ENCODE measurements at regions not wholly inside any gene's neighbourhood (a gene's known extent, or its start where the extent isn't known, plus 50 kb on each side); places are given as distances from the start of the nearest gene placed in this dataset.
"Not testable (repeated sequence)": the region's sequence is repeated elsewhere in the genome, so short reads cannot be mapped to it uniquely, and the experiment has no call there.

DNA sequence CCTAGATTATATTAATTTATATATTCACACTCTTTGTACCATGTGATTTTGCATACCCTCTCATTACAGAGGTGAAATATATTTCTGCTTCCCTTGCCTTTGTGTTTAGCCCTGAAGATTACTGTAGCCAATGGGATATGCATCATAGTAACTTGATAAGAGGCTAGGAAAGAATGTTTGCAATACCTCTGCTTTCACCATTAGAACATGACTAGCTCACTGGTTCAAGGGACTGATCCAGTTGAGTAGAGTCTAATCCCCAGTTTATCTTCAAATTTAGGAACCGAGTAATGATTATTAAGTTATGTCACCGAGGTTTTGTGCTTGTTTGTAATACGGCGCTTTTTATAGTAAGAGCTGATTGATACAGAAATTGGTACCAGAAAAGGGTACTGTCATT, 552.6 kb upstream of the GJE1 start:
- no peak for DNase-seq (ENCODE audit: low read depth, low spot score)

DNA sequence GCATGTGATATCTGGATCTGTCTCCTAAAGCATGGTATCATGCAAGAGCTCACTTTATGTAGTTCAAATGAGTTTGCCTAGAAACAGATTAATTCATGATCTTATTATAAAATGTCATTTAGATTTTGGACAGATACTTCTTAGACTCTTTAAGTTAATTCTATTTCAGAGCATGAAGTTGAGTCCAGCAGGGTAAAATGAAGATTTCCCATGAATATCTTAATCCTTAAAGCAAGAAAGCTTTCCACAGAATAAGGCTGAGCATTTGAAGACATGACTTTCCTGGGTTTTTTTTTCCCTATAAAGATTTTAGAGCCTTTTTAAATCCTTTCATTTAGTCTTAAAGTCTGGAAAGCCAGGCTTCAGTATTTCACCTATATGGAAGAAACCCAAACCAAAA, 556.0 kb upstream of the GJE1 start:
- no peak for DNase-seq (ENCODE audit: low read depth, low spot score)

DNA sequence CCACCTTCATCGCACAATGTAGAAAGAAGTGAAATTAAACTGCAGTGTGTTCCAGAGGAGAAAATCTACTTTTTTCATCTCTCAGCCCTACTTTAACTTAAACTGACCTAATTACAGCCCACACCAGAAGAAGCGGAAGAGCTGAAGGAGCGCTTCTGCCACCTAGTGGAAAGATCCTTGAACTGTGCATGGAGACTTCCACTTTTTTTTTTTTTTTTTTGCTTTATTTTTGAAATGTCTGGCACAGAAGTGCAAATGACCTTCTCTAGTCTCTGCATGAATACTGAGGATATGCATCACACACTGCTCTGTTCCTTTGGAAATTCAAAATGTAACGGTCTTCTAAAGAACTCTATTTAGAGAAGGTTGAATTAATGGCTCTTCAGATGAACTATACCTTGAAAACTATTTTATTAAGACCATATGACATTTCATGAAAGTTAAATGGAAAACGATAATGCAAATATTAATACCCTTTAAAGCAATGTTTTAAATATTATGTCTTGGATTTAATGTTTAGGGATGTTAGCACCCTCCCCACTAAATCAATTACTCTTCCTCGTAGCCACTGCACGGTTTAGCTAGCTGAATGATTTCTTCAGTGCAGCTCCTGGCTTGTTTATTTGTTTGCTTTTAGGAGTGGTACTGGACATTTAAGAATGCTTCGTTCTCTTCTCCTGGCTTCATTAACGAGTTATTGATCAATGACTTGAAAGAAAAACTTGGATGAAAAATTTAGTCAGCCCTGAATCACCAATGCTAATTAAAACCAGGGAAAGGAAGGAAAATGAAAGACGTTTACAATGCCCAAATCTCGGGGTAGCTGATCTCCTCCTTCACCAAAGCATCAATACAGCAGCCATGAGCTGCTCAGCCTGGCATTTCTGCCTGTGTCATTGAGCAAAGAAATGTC, 569.6 kb upstream of the GJE1 start:
- DNase-seq (ENCODE audit: low read depth, low spot score) = peak; percentile 86

DNA sequence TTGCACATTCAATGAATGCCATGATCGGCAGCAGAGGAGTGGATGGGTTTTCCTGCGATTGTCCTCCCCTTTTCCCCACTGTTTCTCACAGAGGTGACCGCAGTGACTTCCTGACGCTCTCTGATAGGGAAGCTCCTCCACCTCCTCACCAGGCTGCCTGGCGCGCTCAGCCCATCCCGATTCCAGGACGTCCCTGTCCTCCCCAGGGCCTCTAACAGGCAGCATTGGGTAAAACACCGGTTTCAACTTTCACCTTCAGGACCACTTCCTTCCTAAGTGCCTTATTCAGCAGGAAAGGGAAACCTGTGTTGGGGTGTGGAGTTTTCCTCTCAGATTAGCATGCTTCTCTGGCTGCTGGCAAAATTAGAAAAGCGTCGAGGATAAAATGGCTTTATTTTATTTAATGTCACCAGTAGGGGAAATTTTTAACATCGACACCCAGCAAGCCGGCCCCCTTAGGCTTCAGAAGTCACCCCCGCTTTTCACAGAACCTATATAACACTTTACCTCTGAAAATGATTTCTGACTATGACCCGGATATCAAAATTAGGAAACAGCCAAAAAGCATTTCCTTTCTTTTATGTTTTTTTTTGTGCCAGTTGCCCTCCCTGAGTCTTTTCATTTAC, 570.4 kb upstream of the GJE1 start:
- no peak for DNase-seq (ENCODE audit: low read depth, low spot score)

DNA sequence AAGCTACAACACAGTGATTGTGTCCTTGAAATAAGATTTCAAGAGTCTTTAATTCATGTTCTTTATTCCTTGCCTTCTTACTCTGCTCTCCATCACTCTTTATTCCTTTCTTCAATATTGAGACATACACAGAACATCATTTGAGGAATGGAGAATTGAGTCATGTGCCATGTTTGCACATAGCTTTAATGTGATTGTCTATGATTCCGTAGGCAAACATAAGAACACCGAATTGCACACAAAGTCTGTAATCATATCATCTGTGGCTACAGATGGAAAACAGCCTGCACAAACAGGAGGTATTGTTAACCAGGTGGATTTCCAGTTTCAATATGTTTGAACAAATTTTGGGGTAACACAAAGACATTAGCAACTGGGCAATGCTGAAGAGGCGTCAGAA, 571.6 kb upstream of the GJE1 start:
- no peak for DNase-seq (ENCODE audit: low read depth, low spot score)

DNA sequence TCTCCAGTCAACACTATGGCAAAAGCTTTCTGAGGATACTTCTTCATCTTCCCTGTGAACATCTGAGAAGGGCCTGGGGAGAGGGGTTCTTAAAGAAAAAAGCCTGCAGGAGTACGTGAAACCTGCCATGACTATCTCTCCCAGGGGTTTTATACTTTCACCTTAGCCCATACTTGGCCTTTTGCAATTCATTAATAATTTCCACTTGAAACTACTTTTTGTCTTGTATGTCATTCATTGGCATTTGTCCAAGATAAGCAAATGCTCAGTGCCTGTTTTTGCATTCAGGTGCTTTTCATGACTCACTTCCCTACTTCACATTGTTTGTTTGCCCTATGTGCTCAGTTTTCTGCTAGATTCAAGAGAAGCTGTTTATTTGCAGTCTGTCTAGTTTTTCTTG, 580.3 kb upstream of the GJE1 start:
- peak; percentile 87 for DNase-seq (ENCODE audit: low read depth, low spot score)

DNA sequence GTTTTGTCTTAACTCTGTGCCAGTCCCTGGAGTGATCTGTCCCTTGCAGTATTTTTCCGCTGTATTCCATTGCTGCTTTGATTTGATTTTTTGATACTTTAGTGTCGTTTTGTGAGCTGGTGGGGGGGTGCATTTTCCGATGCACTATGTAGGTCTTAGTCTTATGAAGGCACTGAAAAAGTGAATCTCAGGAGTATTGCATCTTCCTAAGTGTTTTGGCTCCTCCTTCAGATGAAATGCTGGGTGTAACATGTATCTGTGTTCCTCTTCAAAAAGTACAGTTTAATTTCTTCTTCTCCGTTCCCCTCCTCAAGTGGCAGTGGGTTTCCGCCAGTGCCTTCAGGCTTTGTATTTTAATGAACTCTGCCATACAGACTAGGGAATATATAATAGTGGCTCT, 580.7 kb upstream of the GJE1 start:
- no peak for DNase-seq (ENCODE audit: low read depth, low spot score)

DNA sequence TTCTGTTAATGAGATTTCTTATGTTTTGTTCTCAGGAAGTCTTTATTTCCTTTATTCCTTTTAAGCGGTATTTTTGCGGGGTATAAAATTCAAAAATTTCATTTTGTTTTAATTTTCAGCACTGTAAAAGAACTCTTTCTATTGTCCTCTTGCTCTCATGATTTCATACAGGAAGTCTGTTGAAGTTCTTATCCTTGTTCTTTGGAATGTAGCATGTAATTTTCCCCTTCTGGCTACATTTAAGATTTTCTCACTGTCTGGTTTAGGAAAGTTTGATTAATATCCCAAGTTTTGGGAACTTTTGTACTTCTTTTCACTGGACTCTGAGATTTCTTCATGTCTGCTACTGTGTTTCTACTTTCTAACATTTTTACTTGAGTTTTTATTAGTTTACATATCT, 581.4 kb upstream of the GJE1 start:
- DNase-seq (ENCODE audit: low read depth, low spot score) = no peak

DNA sequence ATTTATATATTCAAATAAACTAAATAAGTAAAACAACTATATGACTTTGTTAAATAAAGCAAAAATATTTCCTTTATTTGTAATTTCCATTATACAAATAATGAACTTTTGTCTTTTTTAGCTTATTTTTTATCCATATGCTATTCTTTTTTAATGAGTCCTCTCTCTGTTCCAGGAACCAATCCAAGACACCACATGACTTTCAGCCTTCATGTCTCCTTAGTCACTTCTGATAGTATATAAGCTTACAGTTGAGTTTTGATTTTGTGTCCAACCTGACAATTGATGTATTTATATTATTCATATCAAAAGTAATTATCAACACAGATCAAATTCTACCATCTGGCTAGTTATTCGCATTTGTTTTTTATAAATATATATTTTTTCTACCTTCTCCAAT, 582.3 kb upstream of the GJE1 start:
- no peak for DNase-seq (ENCODE audit: low read depth, low spot score)

DNA sequence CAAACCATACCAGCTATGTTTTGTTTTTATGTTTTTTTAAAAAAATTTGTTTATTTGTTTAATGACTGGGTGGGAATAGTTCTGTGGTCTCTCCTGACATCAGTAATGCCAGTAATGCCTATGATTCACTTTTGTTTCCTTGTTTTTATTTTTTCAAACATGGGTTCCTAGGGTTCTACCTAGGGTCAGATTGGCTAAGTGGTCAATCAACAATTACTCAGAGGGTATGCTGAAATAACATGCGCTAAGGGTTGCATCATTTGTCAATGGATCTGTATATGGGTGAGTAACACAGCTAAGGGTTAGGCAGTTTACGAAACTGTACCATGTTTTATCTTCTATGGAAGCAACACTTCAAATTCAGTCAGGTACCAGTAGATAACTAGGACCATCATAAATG, 583.8 kb upstream of the GJE1 start:
- DNase-seq (ENCODE audit: low read depth, low spot score) = no peak

DNA sequence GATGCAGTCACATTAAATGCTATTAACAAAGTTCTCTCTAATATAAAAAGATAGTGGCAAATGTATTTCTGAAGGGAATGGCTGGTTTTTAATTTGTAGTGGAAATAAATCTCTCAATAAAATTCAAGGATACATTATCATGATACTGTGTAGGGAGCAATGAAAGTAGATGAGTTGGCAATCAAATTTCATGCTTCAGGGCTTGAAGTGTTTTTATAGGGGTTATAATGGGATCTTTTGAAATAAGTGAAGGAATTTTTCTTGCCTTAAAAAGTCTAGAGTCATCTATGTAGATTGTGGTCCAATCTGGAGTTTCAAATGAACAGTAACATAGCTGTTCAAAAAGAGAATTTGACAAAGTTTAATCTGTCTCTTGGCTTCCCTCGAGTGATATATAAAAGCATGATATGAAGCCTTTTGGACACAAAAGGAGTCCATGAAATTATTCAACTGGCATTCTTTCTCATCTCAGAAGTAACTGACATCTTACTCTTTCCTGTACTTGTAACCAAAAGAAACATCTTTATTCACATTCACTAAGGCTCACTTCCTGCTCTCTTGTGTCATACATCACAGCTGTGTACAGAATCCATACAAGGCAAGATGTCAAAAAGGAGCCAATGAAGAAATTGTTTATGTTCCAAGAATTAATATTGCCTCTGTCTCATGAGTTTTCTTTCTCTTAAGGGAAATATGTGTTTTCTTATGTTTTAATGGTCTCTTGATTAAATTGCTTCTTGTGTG, 591.0 kb upstream of the GJE1 start:
- no peak for DNase-seq (ENCODE audit: low read depth, low spot score)

DNA sequence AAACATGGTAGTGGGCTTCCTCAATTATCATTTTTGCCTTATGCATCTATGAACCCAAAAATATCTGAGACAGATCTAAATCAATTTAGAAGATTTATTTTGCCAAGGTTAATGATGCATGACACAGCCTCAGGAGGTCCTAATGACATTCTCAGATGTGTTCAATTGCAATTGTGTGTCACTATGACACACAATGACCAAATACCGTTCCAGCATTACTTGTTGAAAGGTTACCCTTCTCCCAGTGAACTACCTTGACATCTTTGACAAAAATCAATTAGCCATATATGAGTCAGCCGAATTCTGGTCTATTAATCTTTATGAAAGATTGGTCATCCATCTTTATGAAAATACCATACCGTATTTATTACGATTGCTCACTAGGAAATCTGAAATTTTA, 592.5 kb upstream of the GJE1 start:
- no peak for DNase-seq (ENCODE audit: low read depth, low spot score)

DNA sequence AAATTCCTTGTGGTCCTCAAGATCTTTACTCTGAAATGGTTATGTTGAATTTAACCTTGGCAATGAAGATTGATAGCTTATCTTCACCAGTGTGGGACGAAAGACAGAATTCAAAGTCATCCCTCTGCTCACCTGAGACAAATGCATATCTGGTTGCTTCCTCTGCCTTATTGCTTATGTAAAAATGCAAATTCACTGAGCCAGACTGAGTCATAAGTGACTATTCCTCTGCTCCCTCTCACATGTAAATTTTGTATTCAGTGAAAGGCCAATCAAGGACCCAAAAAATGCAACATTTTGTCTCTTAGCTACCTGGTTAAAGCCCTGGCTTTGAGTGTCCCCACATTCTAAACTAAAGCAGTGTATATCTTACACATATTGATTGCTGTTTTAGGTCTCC, 593.1 kb upstream of the GJE1 start:
- no peak for DNase-seq (ENCODE audit: low read depth, low spot score)

DNA sequence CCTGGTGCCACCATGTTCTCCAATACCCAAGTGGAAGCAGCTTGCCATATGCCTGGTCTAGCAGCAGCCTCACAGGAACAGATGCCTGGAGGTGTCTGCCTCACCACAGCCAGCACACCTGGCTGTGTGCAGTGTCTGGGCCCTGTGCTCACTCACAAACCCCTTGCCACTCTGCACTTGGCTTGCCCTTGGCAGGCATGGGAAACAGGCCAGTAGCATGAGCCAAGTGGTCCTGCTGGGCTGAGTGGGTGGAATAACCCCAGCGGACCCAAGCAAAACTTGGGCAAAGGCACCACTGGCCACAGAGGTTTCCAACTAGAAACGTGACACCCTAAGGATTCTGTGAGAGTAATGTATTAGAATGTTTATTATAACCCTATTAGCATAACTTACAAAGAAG, 600.5 kb upstream of the GJE1 start:
- DNase-seq (ENCODE audit: low read depth, low spot score) = no peak

DNA sequence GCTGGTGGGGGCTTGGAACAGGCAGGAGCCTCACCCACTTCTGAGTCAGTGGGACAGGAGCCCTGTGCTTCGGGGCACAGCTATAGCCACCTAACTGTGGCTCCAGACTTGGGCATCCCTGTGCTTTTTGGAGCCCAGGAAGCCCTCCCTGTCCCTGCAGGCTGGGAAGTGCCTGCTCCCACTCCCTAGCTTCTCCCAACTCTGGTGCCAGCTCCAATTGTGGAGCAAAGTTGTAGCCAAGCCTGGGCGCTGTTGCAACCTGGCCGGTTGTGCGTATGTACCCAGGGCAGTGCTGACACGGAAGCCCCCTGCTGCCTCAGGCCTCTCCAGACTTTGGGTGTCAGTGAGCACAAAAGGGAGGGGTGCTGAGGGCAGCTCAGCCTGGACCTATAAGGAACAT, 601.7 kb upstream of the GJE1 start:
- DNase-seq (ENCODE audit: low read depth, low spot score) = no peak

DNA sequence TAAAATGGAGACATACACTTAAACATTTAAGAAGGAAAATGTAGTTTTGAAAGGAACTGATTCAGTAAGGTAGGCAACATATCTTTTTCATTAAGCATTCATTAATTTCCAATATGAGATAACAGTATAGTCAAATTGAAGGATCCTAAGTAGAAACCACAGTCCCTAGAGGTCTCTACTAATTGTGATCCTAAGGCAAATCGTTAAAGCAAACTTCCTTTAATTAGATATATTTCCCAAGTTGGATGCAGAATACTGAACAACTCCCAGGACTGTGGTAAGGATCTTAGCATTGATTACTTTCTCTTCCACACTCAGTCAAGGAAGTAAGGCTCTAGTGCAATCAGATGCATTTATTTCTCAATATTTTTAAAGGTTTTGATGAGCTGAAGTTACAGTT, 604.1 kb upstream of the GJE1 start:
- DNase-seq (ENCODE audit: low read depth, low spot score) = no peak

DNA sequence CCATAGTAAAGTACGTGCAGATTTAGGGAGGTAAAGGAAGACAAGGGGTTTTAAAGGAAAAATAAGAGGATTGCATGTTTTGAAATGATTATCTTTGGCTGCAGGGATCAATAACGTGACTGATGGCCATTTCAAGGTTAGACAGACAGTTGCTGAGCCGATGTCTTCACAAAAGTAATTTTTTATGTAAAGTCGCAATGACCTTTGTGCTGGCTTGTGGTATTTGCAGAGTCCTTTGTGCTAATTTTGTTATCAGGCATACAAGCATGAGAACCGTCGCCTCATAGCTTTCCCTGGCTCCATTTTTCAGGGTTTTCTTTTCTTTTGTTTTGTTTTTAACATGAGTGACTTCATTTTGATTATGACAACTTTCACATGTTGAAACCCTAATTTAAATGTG, 605.7 kb upstream of the GJE1 start:
- DNase-seq (ENCODE audit: low read depth, low spot score) = no peak

DNA sequence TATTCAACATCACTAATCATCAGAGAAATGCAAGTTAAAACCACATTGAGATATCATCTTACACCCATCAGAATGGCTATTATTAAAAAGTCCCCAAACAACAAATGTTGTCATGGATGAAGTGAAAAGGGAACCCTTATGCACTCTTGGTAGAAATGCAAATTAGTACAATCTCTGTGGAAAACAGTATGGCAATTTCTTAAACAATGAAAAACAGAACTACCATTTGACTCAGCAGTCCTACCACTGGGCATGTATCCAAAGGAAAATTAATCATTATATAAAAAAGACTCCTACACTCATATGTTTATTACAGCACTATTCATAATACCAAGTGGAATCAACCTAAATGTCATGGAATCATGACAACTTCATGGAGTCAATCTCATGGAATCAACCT, 611.3 kb upstream of the GJE1 start:
- no peak for DNase-seq (ENCODE audit: low read depth, low spot score)

DNA sequence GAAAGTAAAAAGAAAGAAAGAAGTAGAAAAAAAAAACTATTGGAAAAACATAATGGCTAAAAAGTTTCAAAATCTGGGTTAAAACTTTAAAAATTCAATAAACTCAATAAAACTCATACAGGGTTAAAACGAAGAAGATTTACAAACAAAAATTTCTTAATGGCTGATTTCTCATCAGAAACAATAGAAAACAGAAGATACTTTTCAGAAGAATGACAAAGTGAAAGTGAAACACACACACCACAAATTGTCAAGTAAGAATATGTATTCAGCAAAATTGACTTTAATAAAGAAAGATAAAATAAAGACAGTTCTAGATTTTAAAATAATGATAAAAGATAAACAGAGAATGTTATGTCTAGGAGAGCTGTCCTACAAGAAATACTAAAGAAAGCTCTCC, 618.9 kb upstream of the GJE1 start:
- no peak for DNase-seq (ENCODE audit: low read depth, low spot score)

DNA sequence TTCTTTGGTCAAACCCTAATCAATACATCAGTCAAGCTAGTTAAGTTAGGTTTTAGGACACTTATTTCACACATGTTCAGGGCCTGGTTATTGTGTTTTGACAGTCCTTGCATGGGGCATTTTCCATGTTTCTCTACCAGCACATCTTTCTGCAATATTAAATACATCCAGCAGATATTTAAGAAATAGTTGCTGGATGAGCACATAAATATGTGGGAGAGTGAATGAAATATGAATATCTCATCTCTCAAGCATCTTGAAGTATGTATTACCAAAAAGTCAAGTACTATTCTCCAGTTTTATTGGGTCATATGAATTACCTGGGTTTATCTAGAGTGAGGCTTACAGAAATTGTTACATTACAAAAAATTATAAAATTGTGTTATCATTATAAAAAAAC, 621.9 kb upstream of the GJE1 start:
- DNase-seq (ENCODE audit: low read depth, low spot score) = no peak

DNA sequence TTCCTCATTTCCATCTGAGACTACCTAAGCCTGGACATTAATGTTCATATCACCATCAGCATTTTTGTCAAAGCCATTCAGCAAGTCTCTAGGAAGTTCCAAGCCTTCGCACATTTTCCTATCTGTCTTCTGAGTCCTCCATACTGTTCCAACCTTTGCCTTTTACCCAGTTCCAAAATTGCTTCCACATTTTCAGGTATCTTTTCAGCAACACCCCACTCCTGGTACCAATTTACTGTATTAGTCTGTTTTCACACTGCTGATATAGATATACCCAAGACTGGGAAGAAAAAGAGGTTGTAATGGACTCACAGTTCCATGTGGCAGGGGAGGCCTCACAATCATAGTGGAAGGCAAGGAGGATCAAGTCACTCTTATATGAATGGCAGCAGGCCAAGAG, 626.7 kb upstream of the GJE1 start:
- not testable (repeated sequence) for DNase-seq (ENCODE audit: low read depth, low spot score)

DNA sequence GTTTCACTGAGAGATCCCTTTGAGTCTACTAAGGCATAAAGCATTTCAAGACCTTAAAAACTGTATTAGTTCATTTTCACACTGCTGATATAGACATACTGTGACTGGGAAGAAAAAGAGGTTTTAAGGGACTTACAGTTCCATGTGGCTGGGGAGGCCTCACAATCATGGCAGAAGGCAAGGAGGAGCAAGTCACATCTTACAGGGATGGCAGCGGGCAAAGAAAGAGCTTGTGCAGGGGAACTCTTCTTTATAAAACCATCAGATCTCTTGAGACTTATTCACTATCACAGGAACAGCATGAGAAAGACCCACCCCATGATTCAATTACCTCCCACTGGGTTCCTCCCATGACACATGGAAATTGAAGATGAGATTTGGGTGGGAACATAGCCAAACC, 628.4 kb upstream of the GJE1 start:
- not testable (repeated sequence) for DNase-seq (ENCODE audit: low read depth, low spot score)

DNA sequence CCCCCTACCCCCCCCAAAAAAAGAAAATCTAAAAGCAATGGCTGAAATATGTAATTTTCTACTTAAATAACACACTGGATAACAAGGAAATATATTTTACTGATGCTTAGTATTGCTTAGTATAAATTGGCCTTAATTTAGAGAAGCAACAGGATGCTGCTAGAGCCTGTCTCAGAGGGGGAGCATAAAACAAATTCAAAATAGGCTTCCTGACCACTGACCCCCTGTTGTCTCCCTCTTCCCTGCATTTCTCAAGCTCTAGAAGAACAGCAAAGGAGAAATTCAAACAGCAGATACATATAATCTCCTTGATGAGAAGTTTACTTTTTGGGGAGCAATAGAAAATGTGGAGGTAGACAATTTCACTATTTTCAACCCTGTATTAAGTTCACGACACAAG, 631.1 kb upstream of the GJE1 start:
- peak; percentile 44 for DNase-seq (ENCODE audit: low read depth, low spot score)

All from smooth muscle cell of the brain vasculature (primary cell).